HAP-1 (cell line): ENCODE measurements at regions not wholly inside any gene's neighbourhood (a gene's known extent, or its start where the extent isn't known, plus 50 kb on each side); places are given as distances from the start of the nearest gene placed in this dataset.

Experiments used
- DNase-seq, 2 experiments: peaks; one replicate each; pipeline ENCODE4 v3.0.0-alpha.2; 2016 to 2020; ENCODE audit warnings: low spot score in 2 of 2
- H3K27me3 ChIP-seq: fragments of 250-450 bp; sonication (Bioruptor Pico); 2 replicates; pipeline ENCODE4 v1.5.1; 2020; ENCODE audit warnings: low read depth, mild to moderate bottlenecking, moderate library complexity
- H3K36me3 ChIP-seq: fragments of 250-450 bp; sonication (Bioruptor Pico); replicated peaks from 2 replicates; pipeline ENCODE4 v1.5.1; 2020; ENCODE audit warnings: mild to moderate bottlenecking
- H3K4me1 ChIP-seq: fragments of 250-450 bp; sonication (Bioruptor Pico); 2 replicates; pipeline ENCODE4 v1.5.1; 2020; ENCODE audit warnings: mild to moderate bottlenecking
- H3K4me3 ChIP-seq: fragments of 250-450 bp; sonication (Bioruptor Pico); 2 replicates; pipeline ENCODE4 v1.5.1; 2020; ENCODE audit warnings: mild to moderate bottlenecking, moderate library complexity
- H3K9me3 ChIP-seq: fragments of 250-450 bp; sonication (Bioruptor Pico); 2 replicates; pipeline ENCODE4 v1.5.1; 2020; ENCODE audit warnings: mild to moderate bottlenecking, moderate library complexity
- in situ Hi-C: fragments of 300-500 bp; cut with MboI; formaldehyde crosslinking; loops from 3 replicates; pipeline ENCODE4 v1.14.3; 2020; ENCODE audit warnings: low sequenced_read_pairs, inconsistent platforms, mixed read lengths

GRCh38 chr7:41241641-41242040, 461.2 kb downstream of the INHBA start:
- no peak for DNase-seq
- Histone ChIP-seq H3K9me3 (no peaks in the 10 kb centered on the region), H3K4me3 (no peak overlapping the region), H3K36me3 (no peaks in the 10 kb centered on the region), H3K4me1 (no peaks in the 10 kb centered on the region), H3K27me3 (no peaks in the 10 kb centered on the region)
- in situ Hi-C loops = no loop called here

- H3K27me3 ChIP-seq = no peaks in the 10 kb centered on the region
- DNase-seq = no peak
- H3K4me3 ChIP-seq = no peak overlapping the region
- no peaks in the 10 kb centered on the region for H3K36me3 ChIP-seq
- H3K4me1 ChIP-seq = no peaks in the 10 kb centered on the region
- H3K9me3 ChIP-seq = no peaks in the 10 kb centered on the region
- in situ Hi-C loops = no loop called here
These were observed 463.3 kb downstream of the INHBA start for GRCh38 chr7:41239596-41239995.

GRCh38 chr7:41238851-41239331, 464.0 kb downstream of the INHBA start:
- DNase-seq = no peak
- H3K36me3 ChIP-seq = no peaks in the 10 kb centered on the region
- no peaks in the 10 kb centered on the region for H3K4me1 ChIP-seq
- in situ Hi-C loops = no loop called here
- no peak overlapping the region for H3K4me3 ChIP-seq
- no peaks in the 10 kb centered on the region for H3K27me3 ChIP-seq
- no peaks in the 10 kb centered on the region for H3K9me3 ChIP-seq

GRCh38 chr7:41237956-41238355, 464.9 kb downstream of the INHBA start:
- H3K9me3 ChIP-seq = no peaks in the 10 kb centered on the region
- in situ Hi-C loops = no loop called here
- no peaks in the 10 kb centered on the region for H3K36me3 ChIP-seq
- no peaks in the 10 kb centered on the region for H3K4me1 ChIP-seq
- DNase-seq = no peak
- H3K4me3 ChIP-seq = no peak overlapping the region
- H3K27me3 ChIP-seq = no peaks in the 10 kb centered on the region

GRCh38 chr7:41232086-41232485, 470.8 kb downstream of the INHBA start:
- no peaks in the 10 kb centered on the region for H3K36me3 ChIP-seq
- no peaks in the 10 kb centered on the region for H3K4me1 ChIP-seq
- no peak for DNase-seq
- in situ Hi-C loops = no loop called here
- no peaks in the 10 kb centered on the region for H3K27me3 ChIP-seq
- no peak overlapping the region for H3K4me3 ChIP-seq
- no peaks in the 10 kb centered on the region for H3K9me3 ChIP-seq

- Histone ChIP-seq H3K9me3 (no peaks in the 10 kb centered on the region), H3K4me1 (no peaks in the 10 kb centered on the region), H3K4me3 (no peak overlapping the region), H3K36me3 (no peaks in the 10 kb centered on the region), H3K27me3 (no peaks in the 10 kb centered on the region)
- no peak for DNase-seq
- in situ Hi-C loops = no loop called here
These were observed 478.7 kb downstream of the INHBA start for GRCh38 chr7:41224063-41224763.

GRCh38 chr7:41222746-41223145, 480.1 kb downstream of the INHBA start:
- Histone ChIP-seq H3K27me3 (no peaks in the 10 kb centered on the region), H3K36me3 (no peaks in the 10 kb centered on the region), H3K9me3 (no peaks in the 10 kb centered on the region), H3K4me1 (no peaks in the 10 kb centered on the region), H3K4me3 (no peak overlapping the region)
- no peak for DNase-seq
- in situ Hi-C loops = no loop called here

- in situ Hi-C loops = no loop called here
- H3K36me3 ChIP-seq = no peaks in the 10 kb centered on the region
- DNase-seq = no peak
- no peaks in the 10 kb centered on the region for H3K27me3 ChIP-seq
- no peaks in the 10 kb centered on the region for H3K9me3 ChIP-seq
- no peaks in the 10 kb centered on the region for H3K4me1 ChIP-seq
- H3K4me3 ChIP-seq = no peak overlapping the region
These were observed 482.6 kb downstream of the INHBA start for GRCh38 chr7:41220266-41220665.

GRCh38 chr7:41219276-41219675, 483.6 kb downstream of the INHBA start:
- no peak for DNase-seq
- H3K4me1 ChIP-seq = no peaks in the 10 kb centered on the region
- no peaks in the 10 kb centered on the region for H3K27me3 ChIP-seq
- in situ Hi-C loops = no loop called here
- no peaks in the 10 kb centered on the region for H3K36me3 ChIP-seq
- H3K9me3 ChIP-seq = no peaks in the 10 kb centered on the region
- no peak overlapping the region for H3K4me3 ChIP-seq

- in situ Hi-C loops = no loop called here
- Histone ChIP-seq H3K4me3 (no peak overlapping the region), H3K27me3 (no peaks in the 10 kb centered on the region), H3K9me3 (no peaks in the 10 kb centered on the region), H3K36me3 (no peaks in the 10 kb centered on the region), H3K4me1 (no peaks in the 10 kb centered on the region)
- no peak for DNase-seq
These were observed 485.6 kb downstream of the INHBA start for GRCh38 chr7:41217306-41217705.

GRCh38 chr7:41207141-41207540, 495.7 kb downstream of the INHBA start:
- Histone ChIP-seq H3K4me1 (no peaks in the 10 kb centered on the region), H3K36me3 (no peaks in the 10 kb centered on the region), H3K9me3 (no peaks in the 10 kb centered on the region), H3K4me3 (no peak overlapping the region), H3K27me3 (no peaks in the 10 kb centered on the region)
- in situ Hi-C loops = no loop called here
- no peak for DNase-seq

- no peak overlapping the region for H3K4me3 ChIP-seq
- DNase-seq = no peak
- no peaks in the 10 kb centered on the region for H3K36me3 ChIP-seq
- H3K4me1 ChIP-seq = no peaks in the 10 kb centered on the region
- in situ Hi-C loops = no loop called here
- no peaks in the 10 kb centered on the region for H3K9me3 ChIP-seq
- H3K27me3 ChIP-seq = no peaks in the 10 kb centered on the region
These were observed 496.6 kb downstream of the INHBA start for GRCh38 chr7:41206267-41206666.

- Histone ChIP-seq H3K9me3 (no peaks in the 10 kb centered on the region), H3K36me3 (no peaks in the 10 kb centered on the region), H3K4me1 (no peaks in the 10 kb centered on the region), H3K27me3 (no peaks in the 10 kb centered on the region), H3K4me3 (no peak overlapping the region)
- in situ Hi-C loops = no loop called here
- no peak for DNase-seq
These were observed 497.3 kb downstream of the INHBA start for GRCh38 chr7:41205600-41205999.

GRCh38 chr7:41203542-41203941, 499.3 kb downstream of the INHBA start:
- H3K27me3 ChIP-seq = no peaks in the 10 kb centered on the region
- no peaks in the 10 kb centered on the region for H3K36me3 ChIP-seq
- no peaks in the 10 kb centered on the region for H3K4me1 ChIP-seq
- in situ Hi-C loops = no loop called here
- H3K4me3 ChIP-seq = no peak overlapping the region
- no peaks in the 10 kb centered on the region for H3K9me3 ChIP-seq
- no peak for DNase-seq

GRCh38 chr7:41201021-41201420, 501.9 kb downstream of the INHBA start:
- no peaks in the 10 kb centered on the region for H3K27me3 ChIP-seq
- no peaks in the 10 kb centered on the region for H3K9me3 ChIP-seq
- no peaks in the 10 kb centered on the region for H3K4me1 ChIP-seq
- DNase-seq = no peak
- in situ Hi-C loops = no loop called here
- no peaks in the 10 kb centered on the region for H3K36me3 ChIP-seq
- no peak overlapping the region for H3K4me3 ChIP-seq
